LNCaP clone FGC (cell line): ENCODE measurements at regions not wholly inside any gene's neighbourhood (a gene's known extent, or its start where the extent isn't known, plus 50 kb on each side); places are given as distances from the start of the nearest gene placed in this dataset.

Source experiments
- DNase-seq: peaks from one replicate; pipeline ENCODE4 v3.0.0-alpha.2; 2011; ENCODE audit warnings: low read depth
- H3K4me3 ChIP-seq: 2 replicates; pipeline ENCODE4 v1.5.1; 2011; ENCODE audit warnings: mild to moderate bottlenecking, low read depth, low read length, control low read depth
- CTCF ChIP-seq: IDR thresholded peaks from 2 replicates; pipeline ENCODE4 v1.5.1; 2012; ENCODE audit warnings: mild to moderate bottlenecking; ENCODE audit not compliant: control insufficient read depth, insufficient read depth; ENCODE audit errors: extremely low read depth

GRCh38 chr2:239824046-239824694 is 201.0 kb downstream of the NDUFA10 start:
- DNase-seq, result peak; percentile 84
- no peak overlapping the region for H3K4me3 ChIP-seq

GRCh38 chr2:239822146-239822831 is 202.9 kb downstream of the NDUFA10 start:
- H3K4me3 ChIP-seq, result no peak overlapping the region
- TF ChIP-seq CTCF, result no peak
- no peak for DNase-seq

More at GRCh38 chr2:239824046-239824694, 201.0 kb downstream of the NDUFA10 start:
- peak; percentile 76 for TF ChIP-seq CTCF

GRCh38 chr2:239821694-239822075 is 203.5 kb downstream of the NDUFA10 start:
- H3K4me3 ChIP-seq, result no peak overlapping the region
- no peak for DNase-seq
- TF ChIP-seq CTCF, result no peak

- H3K4me3 ChIP-seq, result no peak overlapping the region
- TF ChIP-seq CTCF, result no peak
- DNase-seq, result no peak
Measured at GRCh38 chr2:239820836-239821693, 204.1 kb downstream of the NDUFA10 start.

- DNase-seq, result no peak
- TF ChIP-seq CTCF, result no peak
- no peak overlapping the region for H3K4me3 ChIP-seq
Measured at GRCh38 chr2:239819974-239820555, 205.1 kb downstream of the NDUFA10 start.

- DNase-seq, result no peak
- no peak for TF ChIP-seq CTCF
- H3K4me3 ChIP-seq, result no peak overlapping the region
Measured at GRCh38 chr2:239819091-239819973, 205.8 kb downstream of the NDUFA10 start.
